Endothelial cell of umbilical vein (primary cell): ENCODE measurements at regions not wholly inside any gene's neighbourhood (a gene's known extent, or its start where the extent isn't known, plus 50 kb on each side); places are given as distances from the start of the nearest gene placed in this dataset.

Source experiments
- BruUV-seq: library from RNA; stranded (reverse); fragments of 400-500 nt; replicated peaks from 2 replicates; lab custom pipeline; 2021; lab: Mats Ljungman, UMichigan
- CTCF ChIA-PET: fragments of 300-600, 350-600 bp; sonication (Branson Sonifier 250); formaldehyde crosslinking; loops from one replicate; lab custom pipeline; 2021; ENCODE audit warnings: antibody characterized with exemption, inconsistent platforms; lab: Charles Lee
- POLR2A ChIA-PET: fragments of 300-600, 350-600 bp; sonication (Branson Sonifier 250); formaldehyde crosslinking; loops from one replicate; lab custom pipeline; 2021; ENCODE audit warnings: antibody characterized with exemption, inconsistent platforms; lab: Charles Lee
- DNase-seq: peaks from one replicate; pipeline ENCODE4 v3.0.0-alpha.2; 2011; ENCODE audit warnings: low read depth, low spot score
- FAIRE-seq: peaks from 2 replicates; lab custom pipeline; 2011; peaks lifted over from hg19 to GRCh38; lab: Jason Lieb, UNC
- H2AFZ ChIP-seq: 2 replicates; pipeline ENCODE4 v1.6.0; 2012; ENCODE audit warnings: low read depth, low read length, control low read depth, inconsistent platforms
- H3K27ac ChIP-seq: 2 replicates; pipeline ENCODE4 v1.5.1; 2011; ENCODE audit warnings: low read depth, mild to moderate bottlenecking, control low read depth, low read length, moderate library complexity; ENCODE audit not compliant: insufficient read depth
- H3K27me3 ChIP-seq, 2 experiments: 2 replicates each; pipeline versions ENCODE4 v1.6.0 to v1.6.1; 2011; ENCODE audit warnings: low read length in 2 of 2, mixed read lengths in 1 of 2; ENCODE audit not compliant: control insufficient read depth in 2 of 2, insufficient read depth in 2 of 2
- H3K36me3 ChIP-seq, 2 experiments: 2 replicates in 1 of 2; 3 replicates in 1 of 2; pipeline ENCODE4 v1.5.1; 2011; ENCODE audit warnings: low read length in 2 of 2, mild to moderate bottlenecking in 1 of 2, moderate library complexity in 1 of 2; ENCODE audit not compliant: control insufficient read depth in 2 of 2, insufficient read depth in 2 of 2; ENCODE audit errors: extremely low read depth in 1 of 2
- H3K4me1 ChIP-seq: 3 replicates; pipeline ENCODE4 v1.5.1; 2011; ENCODE audit warnings: mild to moderate bottlenecking, low read length; ENCODE audit not compliant: control insufficient read depth, insufficient read depth; ENCODE audit errors: extremely low read depth
- H3K4me2 ChIP-seq: 2 replicates; pipeline ENCODE4 v1.6.1; 2011; ENCODE audit warnings: low read length, control low read depth, mixed read lengths; ENCODE audit not compliant: insufficient read depth
- H3K4me3 ChIP-seq, 3 experiments: fragments of 200-600 bp in 1 of 3; sonication (generic), shearing (Covaris generic) in 1 of 3; replicated peaks in 1 of 3; 2 replicates each; pipeline ENCODE4 v1.5.1; 2011 to 2016; ENCODE audit warnings: control low read depth in 3 of 3, low read length in 3 of 3, mild to moderate bottlenecking in 2 of 3, inconsistent platforms in 1 of 3, low read depth in 1 of 3, moderate library complexity in 1 of 3; ENCODE audit not compliant: insufficient read depth in 1 of 3
- H3K79me2 ChIP-seq: 2 replicates; pipeline ENCODE4 v1.6.0; 2012; ENCODE audit warnings: low read length, inconsistent platforms; ENCODE audit not compliant: control insufficient read depth, insufficient read depth
- H3K9ac ChIP-seq: replicated peaks from 2 replicates; pipeline ENCODE3; 2011; ENCODE audit warnings: low read length, control low read depth; ENCODE audit not compliant: insufficient read depth; ENCODE audit errors: extremely low read depth
- H3K9me1 ChIP-seq: replicated peaks from 3 replicates; pipeline ENCODE4 v1.6.0; 2011; ENCODE audit warnings: mild to moderate bottlenecking, low read length; ENCODE audit not compliant: control insufficient read depth, insufficient read depth; ENCODE audit errors: extremely low read depth
- H3K9me3 ChIP-seq: replicated peaks from 2 replicates; pipeline ENCODE4 v1.5.1; 2012; ENCODE audit warnings: low read length, inconsistent platforms; ENCODE audit not compliant: control insufficient read depth, insufficient read depth
- H4K20me1 ChIP-seq: replicated peaks from 2 replicates; pipeline ENCODE3; 2011; ENCODE audit warnings: mild to moderate bottlenecking, low read length; ENCODE audit not compliant: control insufficient read depth, insufficient read depth; ENCODE audit errors: extremely low read depth
- CTCF ChIP-seq, 2 donors: IDR thresholded peaks; 1 replicate in 1 of 2; 2 replicates in 1 of 2; pipeline ENCODE4 v1.5.1; 2011; ENCODE audit warnings: low read length in 2 of 2, mild to moderate bottlenecking in 2 of 2, moderate library complexity in 2 of 2, control low read depth in 1 of 2, inconsistent platforms in 1 of 2, low read depth in 1 of 2; ENCODE audit not compliant: insufficient read depth in 1 of 2; ENCODE audit errors: extremely low read depth in 1 of 2
- EZH2 ChIP-seq: IDR thresholded peaks from 2 replicates; pipeline ENCODE4 v1.6.1; 2012; ENCODE audit warnings: borderline replicate concordance, low read depth, mild to moderate bottlenecking, moderate library complexity, low read length, inconsistent platforms; ENCODE audit not compliant: severe bottlenecking
- FOS ChIP-seq: IDR thresholded peaks from 2 replicates; pipeline ENCODE4 v1.6.1; 2011; ENCODE audit warnings: mild to moderate bottlenecking, low read length, moderate library complexity, borderline replicate concordance; ENCODE audit not compliant: insufficient read depth
- GATA2 ChIP-seq: IDR thresholded peaks from 2 replicates; pipeline ENCODE4 v1.7.0; 2011; ENCODE audit warnings: low read depth, mild to moderate bottlenecking, moderate library complexity, mixed read lengths, low read length; ENCODE audit not compliant: insufficient read length, insufficient read depth
- JUN ChIP-seq: IDR thresholded peaks from 2 replicates; pipeline ENCODE4 v1.6.1; 2011; ENCODE audit warnings: borderline replicate concordance, low read depth; ENCODE audit not compliant: insufficient read length, insufficient read depth
- MAX ChIP-seq: IDR thresholded peaks from 2 replicates; pipeline ENCODE4 v1.6.1; 2011; ENCODE audit not compliant: insufficient read depth, insufficient read length
- MYC ChIP-seq: IDR thresholded peaks from one replicate; pipeline ENCODE4 v1.6.1; 2011; ENCODE audit warnings: mild to moderate bottlenecking, low read depth, low read length
- POLR2A ChIP-seq: IDR thresholded peaks from 2 replicates; pipeline ENCODE4 v1.6.1; 2012; ENCODE audit warnings: low read depth, mild to moderate bottlenecking, control low read depth, low read length
- POLR2AphosphoS5 ChIP-seq: IDR thresholded peaks from 2 replicates; pipeline ENCODE4 v1.6.1; 2012; ENCODE audit warnings: low read depth, mild to moderate bottlenecking, control low read depth, low read length, moderate library complexity; ENCODE audit not compliant: insufficient read depth
- dilution Hi-C: fragments of 300-500 bp; cut with MboI; formaldehyde crosslinking; loops from one replicate; pipeline ENCODE4 v1.15.0; 2019; ENCODE audit warnings: low sequenced_read_pairs; ENCODE audit not compliant: extremely low pct_ligation_motif_present
- intact Hi-C: fragments of 100-400 bp; cut with micrococcal nuclease; formaldehyde crosslinking; loops from one replicate; pipeline ENCODE4 v1.10.0; 2022

GRCh38 chr2:2720351-2720750, 389.3 kb upstream of the MYT1L start:
- no peak for DNase-seq

GRCh38 chr2:2719781-2720180, 388.7 kb upstream of the MYT1L start:
- Histone ChIP-seq H3K79me2 (no peaks in the 10 kb centered on the region), H3K36me3 (no peaks in the 10 kb centered on the region), H3K9ac (no peak overlapping the region), H3K4me3 (no peak overlapping the region), H2AFZ (no peak overlapping the region), H3K27me3 (no peaks in the 10 kb centered on the region), H3K9me3 (no peaks in the 10 kb centered on the region), H3K9me1 (no peaks in the 10 kb centered on the region), H3K4me1 (no peaks in the 10 kb centered on the region), H3K4me2 (no peak overlapping the region), H3K27ac (no peak overlapping the region), H4K20me1 (no peaks in the 10 kb centered on the region)
- BruUV-seq = no TSS peak
- TF ChIP-seq GATA2 = no peak
- TF ChIP-seq EZH2 = no peak
- no peak for TF ChIP-seq FOS
- no peak for TF ChIP-seq JUN
- TF ChIP-seq POLR2A = no peak
- TF ChIP-seq POLR2AphosphoS5 = no peak
- TF ChIP-seq MAX = no peak
- TF ChIP-seq CTCF (IDR thresholded peaks at IDR 0.05; ENCODE audit: extremely low read depth in 1 of 2, insufficient read depth in 1 of 2, low read depth in 1 of 2, low read length in 2 of 2) = no peak
- TF ChIP-seq MYC = no peak
- ChIA-PET CTCF (no interaction called here), POLR2A (no interaction called here)
- DNase-seq (no peak), FAIRE-seq (no peak)
- dilution Hi-C loops = no loop called here
- intact Hi-C loops = no loop called here

More at GRCh38 chr2:2720351-2720750, 389.3 kb upstream of the MYT1L start:
- intact Hi-C loops = no loop called here
- Histone ChIP-seq H3K9me3 (no peaks in the 10 kb centered on the region), H4K20me1 (no peaks in the 10 kb centered on the region), H3K27me3 (no peaks in the 10 kb centered on the region), H3K4me2 (no peak overlapping the region), H3K36me3 (no peaks in the 10 kb centered on the region), H3K79me2 (no peaks in the 10 kb centered on the region), H2AFZ (no peak overlapping the region), H3K9ac (no peak overlapping the region), H3K9me1 (no peaks in the 10 kb centered on the region), H3K27ac (no peak overlapping the region), H3K4me1 (no peaks in the 10 kb centered on the region), H3K4me3 (no peak overlapping the region)
- ChIA-PET POLR2A (no interaction called here), CTCF (no interaction called here)
- no peak for FAIRE-seq
- dilution Hi-C loops = no loop called here
- TF ChIP-seq FOS (no peak), EZH2 (no peak), POLR2A (no peak), MAX (no peak)
- no TSS peak for BruUV-seq
